Keratinocyte (primary cell): ENCODE measurements at regions not wholly inside any gene's neighbourhood (a gene's known extent, or its start where the extent isn't known, plus 50 kb on each side); places are given as distances from the start of the nearest gene placed in this dataset.

Experiments used
- DNase-seq: peaks from one replicate; pipeline ENCODE4 v3.0.0-alpha.2; 2011; ENCODE audit warnings: low read depth, missing footprints, low spot score
- FAIRE-seq: peaks from 2 replicates; lab custom pipeline; 2011; peaks lifted over from hg19 to GRCh38; lab: Jason Lieb, UNC
- H2AFZ ChIP-seq: 2 replicates; pipeline ENCODE4 v1.6.0; 2012; ENCODE audit warnings: low read length, control low read depth, inconsistent platforms; ENCODE audit not compliant: control insufficient read depth
- H3K27ac ChIP-seq: 2 replicates; pipeline ENCODE4 v1.5.1; 2011; ENCODE audit warnings: low read length; ENCODE audit not compliant: control insufficient read depth, insufficient read depth
- H3K27me3 ChIP-seq: 3 replicates; pipeline ENCODE4 v1.6.0; 2011; ENCODE audit warnings: low read length; ENCODE audit not compliant: control insufficient read depth, insufficient read depth; ENCODE audit errors: extremely low read depth
- H3K36me3 ChIP-seq, 2 experiments: 2 replicates in 1 of 2; 3 replicates in 1 of 2; pipeline ENCODE4 v1.5.1; 2011; ENCODE audit warnings: low read length in 2 of 2, mild to moderate bottlenecking in 1 of 2; ENCODE audit not compliant: control insufficient read depth in 2 of 2, insufficient read depth in 2 of 2; ENCODE audit errors: extremely low read depth in 1 of 2
- H3K4me1 ChIP-seq: 3 replicates; pipeline ENCODE4 v1.5.1; 2011; ENCODE audit warnings: low read length; ENCODE audit not compliant: control insufficient read depth, insufficient read depth; ENCODE audit errors: extremely low read depth
- H3K4me2 ChIP-seq: 3 replicates; pipeline ENCODE4 v1.6.0; 2011; ENCODE audit warnings: low read depth, low read length; ENCODE audit not compliant: control insufficient read depth, insufficient read depth; ENCODE audit errors: extremely low read depth
- H3K4me3 ChIP-seq, 3 experiments: fragments of 200-600 bp in 1 of 3; sonication (generic) in 1 of 3; 2 replicates in 2 of 3; 3 replicates in 1 of 3; pipeline ENCODE4 v1.5.1; 2011 to 2016; ENCODE audit warnings: low read length in 3 of 3, mild to moderate bottlenecking in 3 of 3, control low read depth in 2 of 3, inconsistent platforms in 1 of 3, low read depth in 1 of 3, mixed read lengths in 1 of 3, mixed run types in 1 of 3, moderate library complexity in 1 of 3; ENCODE audit not compliant: control insufficient read depth in 2 of 3, insufficient read depth in 2 of 3; ENCODE audit errors: extremely low read depth in 1 of 3
- H3K79me2 ChIP-seq: 2 replicates; pipeline ENCODE4 v1.6.0; 2012; ENCODE audit warnings: low read length; ENCODE audit not compliant: control insufficient read depth, insufficient read depth
- H3K9ac ChIP-seq: 3 replicates; pipeline ENCODE4 v1.6.0; 2011; ENCODE audit warnings: low read length; ENCODE audit not compliant: control insufficient read depth, insufficient read depth; ENCODE audit errors: extremely low read depth
- H3K9me1 ChIP-seq: 3 replicates; pipeline ENCODE4 v1.6.0; 2011; ENCODE audit warnings: low read length; ENCODE audit not compliant: control insufficient read depth, insufficient read depth; ENCODE audit errors: extremely low read depth
- H3K9me3 ChIP-seq: 2 replicates; pipeline ENCODE4 v1.5.1; 2012; ENCODE audit warnings: low read depth, low read length; ENCODE audit not compliant: control insufficient read depth
- H4K20me1 ChIP-seq: 3 replicates; pipeline ENCODE4 v1.6.0; 2011; ENCODE audit warnings: low read length; ENCODE audit not compliant: control insufficient read depth, insufficient read depth; ENCODE audit errors: extremely low read depth
- EZH2 ChIP-seq: IDR thresholded peaks from one replicate; pipeline ENCODE4 v1.6.1; 2012; ENCODE audit warnings: inconsistent platforms, mild to moderate bottlenecking, low read length, moderate library complexity
- dilution Hi-C: fragments of 300-500 bp; cut with MboI; formaldehyde crosslinking; loops from one replicate; pipeline ENCODE4 v1.7.0; 2020; ENCODE audit warnings: low sequenced_read_pairs; ENCODE audit not compliant: extremely low pct_ligation_motif_present
- TF ChIP-seq, protein P1 (sequence below), 3 experiments: IDR thresholded peaks in 1 of 3; conservative IDR thresholded peaks in 1 of 3; optimal IDR thresholded peaks in 1 of 3; 2 replicates in 2 of 3; 3 replicates in 1 of 3; pipeline versions ENCODE3 to v1.5.1; 2011; ENCODE audit warnings: low read length in 3 of 3, mild to moderate bottlenecking in 3 of 3, moderate library complexity in 2 of 3, control low read depth in 1 of 3, inconsistent platforms in 1 of 3; ENCODE audit not compliant: insufficient read depth in 2 of 3; ENCODE audit errors: extremely low read depth in 1 of 3

DNA sequence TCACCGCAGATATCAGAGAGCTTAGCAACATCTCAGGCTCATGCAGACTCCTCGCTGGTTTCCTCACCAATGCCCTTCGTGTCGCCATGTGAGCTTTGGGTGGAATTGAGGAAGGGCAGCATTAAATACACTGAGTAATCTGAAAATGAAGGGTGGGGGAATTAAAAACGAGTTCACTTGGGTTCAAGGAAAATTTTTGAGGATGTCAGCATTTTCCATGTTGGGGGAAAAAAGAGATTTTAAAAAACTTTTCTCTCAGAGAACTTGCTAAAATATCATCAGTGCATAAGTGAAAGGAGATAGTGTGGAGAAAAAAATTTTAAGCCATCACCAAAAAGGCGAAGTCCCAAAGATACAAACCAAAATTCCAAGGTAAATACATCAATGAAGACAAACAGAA, 359.3 kb downstream of the KCNRG start:
- TF ChIP-seq, protein P1, sequence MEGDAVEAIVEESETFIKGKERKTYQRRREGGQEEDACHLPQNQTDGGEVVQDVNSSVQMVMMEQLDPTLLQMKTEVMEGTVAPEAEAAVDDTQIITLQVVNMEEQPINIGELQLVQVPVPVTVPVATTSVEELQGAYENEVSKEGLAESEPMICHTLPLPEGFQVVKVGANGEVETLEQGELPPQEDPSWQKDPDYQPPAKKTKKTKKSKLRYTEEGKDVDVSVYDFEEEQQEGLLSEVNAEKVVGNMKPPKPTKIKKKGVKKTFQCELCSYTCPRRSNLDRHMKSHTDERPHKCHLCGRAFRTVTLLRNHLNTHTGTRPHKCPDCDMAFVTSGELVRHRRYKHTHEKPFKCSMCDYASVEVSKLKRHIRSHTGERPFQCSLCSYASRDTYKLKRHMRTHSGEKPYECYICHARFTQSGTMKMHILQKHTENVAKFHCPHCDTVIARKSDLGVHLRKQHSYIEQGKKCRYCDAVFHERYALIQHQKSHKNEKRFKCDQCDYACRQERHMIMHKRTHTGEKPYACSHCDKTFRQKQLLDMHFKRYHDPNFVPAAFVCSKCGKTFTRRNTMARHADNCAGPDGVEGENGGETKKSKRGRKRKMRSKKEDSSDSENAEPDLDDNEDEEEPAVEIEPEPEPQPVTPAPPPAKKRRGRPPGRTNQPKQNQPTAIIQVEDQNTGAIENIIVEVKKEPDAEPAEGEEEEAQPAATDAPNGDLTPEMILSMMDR (optimal IDR thresholded peaks at IDR 0.05 in 1 of 3, IDR thresholded peaks at IDR 0.05 in 1 of 3, conservative IDR thresholded peaks at IDR 0.05 in 1 of 3; ENCODE audit: extremely low read depth in 1 of 3, insufficient read depth in 2 of 3, low read length in 3 of 3) = no peak
- no peak for TF ChIP-seq EZH2
- Histone ChIP-seq H4K20me1 (no peaks in the 10 kb centered on the region), H3K79me2 (no peaks in the 10 kb centered on the region), H3K9me3 (no peaks in the 10 kb centered on the region), H2AFZ (no peak overlapping the region), H3K27me3 (peaks cover 7% of the 10 kb centered on the region), H3K4me1 (no peaks in the 10 kb centered on the region), H3K4me2 (no peak overlapping the region), H3K4me3 (no peak overlapping the region), H3K9ac (no peak overlapping the region), H3K27ac (no peak overlapping the region), H3K9me1 (no peaks in the 10 kb centered on the region), H3K36me3 (no peaks in the 10 kb centered on the region)
- dilution Hi-C loops = no loop called here
- FAIRE-seq (no peak), DNase-seq (no peak)

- Histone ChIP-seq H3K27me3 (peaks cover 6% of the 10 kb centered on the region), H3K79me2 (no peaks in the 10 kb centered on the region), H3K4me3 (no peak overlapping the region), H3K4me1 (no peaks in the 10 kb centered on the region), H2AFZ (no peak overlapping the region), H3K36me3 (no peaks in the 10 kb centered on the region), H3K27ac (no peak overlapping the region), H3K4me2 (no peak overlapping the region), H3K9me1 (no peaks in the 10 kb centered on the region), H4K20me1 (no peaks in the 10 kb centered on the region), H3K9me3 (no peaks in the 10 kb centered on the region), H3K9ac (no peak overlapping the region)
- no peak for DNase-seq
- TF ChIP-seq, protein P1 (optimal IDR thresholded peaks at IDR 0.05 in 1 of 3, IDR thresholded peaks at IDR 0.05 in 1 of 3, conservative IDR thresholded peaks at IDR 0.05 in 1 of 3; ENCODE audit: extremely low read depth in 1 of 3, insufficient read depth in 2 of 3, low read length in 3 of 3) = no peak
- no peak for TF ChIP-seq EZH2
- peak; percentile 36 for FAIRE-seq
- dilution Hi-C loops = no loop called here
Observed at GRCh38 chr13:50375792-50376191, 360.5 kb downstream of the KCNRG start.
